Activated naive CD8-positive, alpha-beta T cell treated with anti-CD3 and anti-CD28 coated beads for 36 hours (primary cell): ENCODE measurements at regions not wholly inside any gene's neighbourhood (a gene's known extent, or its start where the extent isn't known, plus 50 kb on each side); places are given as distances from the start of the nearest gene placed in this dataset.

Experiments used
- DNase-seq: peaks from one replicate; pipeline ENCODE4 v3.0.0; 2021
- H3K27ac Mint-ChIP-seq: one replicate; pipeline ENCODE4 v1.8.0; 2022; ENCODE audit warnings: mild to moderate bottlenecking, moderate library complexity, mixed read lengths
- H3K27me3 Mint-ChIP-seq: one replicate; pipeline ENCODE4 v1.8.0; 2022; ENCODE audit warnings: mild to moderate bottlenecking, mixed read lengths
- H3K36me3 Mint-ChIP-seq: one replicate; pipeline ENCODE4 v1.8.0; 2021; ENCODE audit warnings: mild to moderate bottlenecking, mixed read lengths
- H3K4me1 Mint-ChIP-seq: one replicate; pipeline ENCODE4 v1.8.0; 2021; ENCODE audit warnings: mixed read lengths
- H3K4me3 Mint-ChIP-seq: one replicate; pipeline ENCODE4 v1.8.0; 2022; ENCODE audit warnings: mild to moderate bottlenecking, moderate library complexity, mixed read lengths
- H3K9me3 Mint-ChIP-seq: one replicate; pipeline ENCODE4 v1.8.0; 2022; ENCODE audit warnings: mixed read lengths

DNA sequence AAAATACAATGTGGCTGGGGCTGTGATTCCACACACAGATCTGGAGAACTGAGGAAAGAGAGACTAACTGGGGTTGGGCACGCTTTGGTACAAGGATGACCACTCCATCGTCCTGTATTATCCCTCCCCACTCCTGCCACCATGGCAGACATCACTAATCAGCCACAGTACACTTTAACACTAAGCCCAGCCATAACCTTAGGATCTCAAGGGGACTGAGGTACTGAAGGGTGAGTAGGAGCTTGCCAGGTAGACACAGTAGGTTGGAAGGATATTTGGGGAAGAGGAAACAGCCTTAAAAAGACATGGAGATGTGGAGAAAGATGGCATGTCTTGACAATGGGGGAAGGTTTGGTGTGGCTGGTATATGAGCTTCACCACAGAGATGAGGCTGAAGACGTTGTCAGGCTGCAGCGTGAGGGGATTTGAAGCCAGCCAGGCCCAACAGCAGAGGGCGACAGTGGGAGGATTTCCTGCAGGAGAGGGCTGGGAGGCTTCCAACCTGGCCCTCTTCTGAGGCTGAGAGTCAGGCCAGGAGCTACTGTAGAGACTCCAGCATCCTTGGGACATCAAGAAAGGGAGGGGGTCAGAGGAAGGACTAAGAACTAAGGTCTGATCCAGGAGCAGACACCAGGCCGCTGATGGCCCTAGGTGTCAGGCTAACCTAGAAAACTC is 58.6 kb upstream of the COL13A1 start:
- peak; percentile 20 for DNase-seq
- no peak overlapping the region for H3K4me3 Mint-ChIP-seq
- peaks cover 23% of the 10 kb centered on the region for H3K27me3 Mint-ChIP-seq
- peaks cover 4% of the 10 kb centered on the region for H3K4me1 Mint-ChIP-seq
- H3K9me3 Mint-ChIP-seq = no peaks in the 10 kb centered on the region
- no peak overlapping the region for H3K27ac Mint-ChIP-seq
- no peaks in the 10 kb centered on the region for H3K36me3 Mint-ChIP-seq

DNA sequence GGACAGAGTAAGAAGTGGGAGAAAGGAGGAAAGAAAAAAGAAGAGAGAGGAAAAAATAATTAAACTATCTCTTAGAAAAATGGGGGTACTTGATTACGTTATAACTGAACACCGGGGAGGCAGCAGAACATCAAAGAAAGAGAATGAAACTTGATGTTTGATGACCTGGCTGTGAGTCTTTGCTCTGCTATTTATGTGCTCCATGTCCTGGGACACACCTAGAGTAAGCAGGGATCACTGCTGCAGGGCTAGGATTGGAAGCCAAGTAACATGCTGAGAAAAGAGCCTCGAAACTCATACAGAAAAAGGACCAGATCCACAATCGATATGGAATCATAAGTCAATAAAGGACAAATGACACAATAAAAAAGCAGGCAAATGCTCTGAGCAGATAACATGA is 56.7 kb upstream of the COL13A1 start:
- no peak for DNase-seq
- no peak overlapping the region for H3K4me3 Mint-ChIP-seq
- no peaks in the 10 kb centered on the region for H3K9me3 Mint-ChIP-seq
- no peak overlapping the region for H3K27ac Mint-ChIP-seq
- H3K27me3 Mint-ChIP-seq = peaks cover 21% of the 10 kb centered on the region
- H3K4me1 Mint-ChIP-seq = peaks cover 4% of the 10 kb centered on the region
- no peaks in the 10 kb centered on the region for H3K36me3 Mint-ChIP-seq

DNA sequence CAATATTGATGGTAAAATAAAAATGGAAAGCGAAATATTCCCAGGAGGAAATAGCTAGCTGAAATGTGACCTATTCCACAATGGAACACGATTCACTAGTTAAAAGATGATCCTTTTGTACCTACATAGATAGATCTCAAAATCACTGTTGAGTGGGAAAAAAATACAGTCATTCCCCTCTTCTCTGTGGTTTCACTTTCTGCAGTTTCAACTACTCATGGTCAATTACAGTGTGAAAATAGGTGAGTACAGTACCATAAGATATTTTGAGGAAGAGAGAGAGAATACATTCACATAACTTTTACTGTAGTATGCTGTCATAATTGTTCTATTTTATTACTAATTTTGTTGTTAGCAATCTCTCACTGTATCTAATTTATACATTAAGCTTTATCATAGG is 56.0 kb upstream of the COL13A1 start:
- Mint-ChIP-seq H3K9me3 (no peaks in the 10 kb centered on the region), H3K4me3 (no peak overlapping the region), H3K27me3 (peaks cover 27% of the 10 kb centered on the region), H3K36me3 (no peaks in the 10 kb centered on the region), H3K4me1 (peaks cover 4% of the 10 kb centered on the region), H3K27ac (no peak overlapping the region)
- no peak for DNase-seq

DNA sequence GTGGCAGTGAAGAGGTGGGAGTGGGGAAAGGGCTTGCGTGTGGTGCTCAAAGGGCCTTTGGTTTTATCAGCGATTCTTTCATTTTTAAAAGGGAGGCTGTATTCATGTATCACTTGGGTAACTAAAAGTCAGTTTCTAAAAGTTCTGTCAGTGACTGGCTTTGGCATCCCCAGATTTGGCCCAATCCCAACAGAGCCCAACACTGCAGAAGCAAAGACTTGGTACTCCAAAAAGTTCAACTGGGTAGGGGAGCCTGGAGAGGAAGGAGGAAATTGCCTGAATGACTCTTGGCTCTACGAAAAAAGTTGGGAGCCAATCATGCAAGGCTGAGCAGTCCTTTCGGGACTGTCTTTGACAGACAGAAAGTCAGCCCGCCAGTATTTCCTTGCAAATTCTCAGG is 54.5 kb upstream of the COL13A1 start:
- Mint-ChIP-seq H3K4me3 (no peak overlapping the region), H3K9me3 (no peaks in the 10 kb centered on the region), H3K27me3 (peaks cover 32% of the 10 kb centered on the region), H3K27ac (no peak overlapping the region), H3K36me3 (no peaks in the 10 kb centered on the region), H3K4me1 (peaks cover 4% of the 10 kb centered on the region)
- DNase-seq = no peak

DNA sequence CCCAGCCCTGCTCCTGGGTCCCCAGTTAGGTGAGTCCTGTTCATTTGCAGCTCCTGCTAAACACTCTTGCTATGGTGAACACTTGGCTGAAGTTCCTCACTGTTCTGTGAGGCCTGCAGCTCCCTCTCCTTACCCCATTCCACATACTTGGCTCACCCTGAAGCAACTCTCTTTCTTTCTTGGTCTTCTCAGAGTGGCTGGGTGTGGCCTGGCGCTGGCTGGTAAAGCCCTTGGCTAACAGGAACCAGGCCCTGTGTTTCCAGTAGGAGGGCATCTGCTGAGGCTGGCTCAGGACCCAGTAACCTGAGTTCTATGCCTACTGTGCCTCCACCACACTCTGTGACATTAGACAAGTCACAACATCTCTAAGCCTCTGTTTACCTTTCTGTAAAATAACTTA is 53.1 kb upstream of the COL13A1 start:
- H3K27me3 Mint-ChIP-seq = peaks cover 30% of the 10 kb centered on the region
- no peak for DNase-seq
- no peaks in the 10 kb centered on the region for H3K36me3 Mint-ChIP-seq
- H3K4me3 Mint-ChIP-seq = no peak overlapping the region
- no peaks in the 10 kb centered on the region for H3K9me3 Mint-ChIP-seq
- H3K27ac Mint-ChIP-seq = no peak overlapping the region
- peaks cover 4% of the 10 kb centered on the region for H3K4me1 Mint-ChIP-seq

DNA sequence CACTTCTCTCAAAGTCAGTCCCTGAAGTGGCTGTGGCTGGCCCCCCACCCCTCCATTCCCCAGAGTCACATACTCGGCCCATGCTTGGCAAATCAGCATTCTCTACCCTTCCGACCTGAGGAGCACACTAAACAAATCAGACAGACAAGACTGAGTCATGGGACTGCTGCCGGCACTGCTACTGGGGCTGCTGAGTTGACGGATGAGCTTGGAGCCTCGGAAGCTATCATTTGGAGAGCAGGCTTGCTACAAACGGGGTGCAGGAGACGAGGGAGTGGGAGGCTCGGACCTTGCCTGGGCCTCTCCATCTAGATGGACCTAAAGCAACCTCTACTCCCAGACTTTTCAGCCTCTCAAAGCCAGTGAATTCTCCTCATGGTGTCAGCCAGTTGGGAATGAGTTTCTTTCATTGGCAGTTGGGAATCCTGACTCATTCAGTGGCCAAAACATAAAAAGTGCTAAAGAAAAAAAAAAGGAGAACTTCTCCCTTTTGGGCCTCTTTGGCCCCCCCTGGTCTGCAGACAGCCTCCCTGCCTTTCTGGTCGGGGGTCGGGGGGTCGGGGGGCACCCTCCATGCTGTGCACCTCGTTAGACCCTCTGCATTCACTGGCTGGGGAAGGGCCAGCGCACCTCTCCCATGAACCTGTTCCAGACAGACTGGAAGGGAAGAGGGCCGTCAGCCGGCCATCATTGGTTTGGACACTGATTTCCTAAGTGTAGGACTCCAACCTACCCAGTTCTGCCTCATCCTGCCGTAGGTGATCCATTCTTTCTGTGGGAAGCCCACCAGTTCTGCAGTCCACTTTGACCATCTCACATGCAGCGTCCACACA is 52.3 kb upstream of the COL13A1 start:
- peaks cover 4% of the 10 kb centered on the region for H3K4me1 Mint-ChIP-seq
- no peak overlapping the region for H3K27ac Mint-ChIP-seq
- no peaks in the 10 kb centered on the region for H3K9me3 Mint-ChIP-seq
- no peaks in the 10 kb centered on the region for H3K36me3 Mint-ChIP-seq
- H3K27me3 Mint-ChIP-seq = peaks cover 25% of the 10 kb centered on the region
- no peak for DNase-seq
- no peak overlapping the region for H3K4me3 Mint-ChIP-seq

DNA sequence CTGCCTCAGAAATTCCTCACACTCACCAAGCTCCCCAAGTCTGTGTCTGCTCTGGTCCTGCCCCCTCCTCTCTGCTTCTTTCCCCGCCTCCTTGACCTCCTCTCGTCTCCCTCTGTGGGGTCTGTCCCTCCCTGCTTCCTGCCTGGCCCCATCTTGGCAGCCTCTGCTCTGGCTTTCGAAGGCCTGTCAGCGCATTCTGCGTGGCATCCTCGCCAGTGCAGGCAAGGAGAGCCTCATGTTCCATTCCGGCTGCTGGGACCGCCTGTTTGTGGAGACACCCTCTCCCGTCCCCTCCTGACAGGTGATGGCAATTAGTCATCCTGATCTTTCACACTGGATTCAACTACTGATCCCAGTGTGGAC is 51.7 kb upstream of the COL13A1 start:
- DNase-seq = no peak
- Mint-ChIP-seq H3K4me1 (peaks cover 4% of the 10 kb centered on the region), H3K27ac (no peak overlapping the region), H3K4me3 (no peak overlapping the region), H3K36me3 (no peaks in the 10 kb centered on the region), H3K27me3 (peaks cover 21% of the 10 kb centered on the region), H3K9me3 (no peaks in the 10 kb centered on the region)

DNA sequence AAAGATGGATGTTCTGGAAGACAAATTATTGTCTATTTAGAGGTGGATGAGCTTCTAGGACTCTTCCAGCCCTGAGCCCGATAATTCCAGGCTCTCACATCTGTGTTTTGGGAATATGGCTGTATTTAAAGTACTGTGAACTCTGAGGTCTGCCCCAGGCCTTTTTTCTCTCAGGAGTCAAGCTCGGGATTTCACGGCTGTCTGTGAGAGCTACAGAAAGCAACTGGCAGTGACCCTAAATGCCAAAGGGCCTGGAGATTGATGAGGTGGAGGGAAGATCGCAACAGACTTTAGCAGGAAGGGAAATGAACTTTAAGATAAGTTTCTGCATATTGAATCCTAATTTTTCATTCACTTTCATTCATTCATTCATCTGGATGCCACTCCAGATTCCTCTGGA is 51.0 kb upstream of the COL13A1 start:
- Mint-ChIP-seq H3K27ac (no peak overlapping the region), H3K4me3 (no peak overlapping the region), H3K36me3 (no peaks in the 10 kb centered on the region), H3K4me1 (peaks cover 4% of the 10 kb centered on the region), H3K9me3 (no peaks in the 10 kb centered on the region), H3K27me3 (peaks cover 19% of the 10 kb centered on the region)
- DNase-seq = no peak

DNA sequence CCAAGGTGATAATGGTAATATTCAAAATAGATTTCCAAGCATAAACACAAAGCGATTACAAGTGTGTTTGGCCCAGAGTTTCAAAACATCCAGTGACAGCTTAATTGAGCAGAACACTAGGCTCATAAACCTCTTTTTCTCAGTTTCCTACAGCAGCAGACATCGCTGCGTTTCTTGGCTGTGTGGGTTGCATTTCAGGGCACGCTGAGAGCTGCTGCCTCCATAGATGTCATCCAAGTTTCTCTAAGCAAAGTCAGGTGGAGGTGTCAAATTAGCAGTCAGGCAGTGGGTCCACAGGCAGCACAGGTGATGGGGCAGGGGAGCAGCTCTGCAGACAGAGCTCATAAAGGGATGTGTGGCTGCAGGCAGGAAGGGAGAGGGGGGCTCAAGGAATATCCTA is 50.5 kb upstream of the COL13A1 start:
- H3K27ac Mint-ChIP-seq = no peak overlapping the region
- no peaks in the 10 kb centered on the region for H3K9me3 Mint-ChIP-seq
- no peak overlapping the region for H3K4me3 Mint-ChIP-seq
- peaks cover 17% of the 10 kb centered on the region for H3K27me3 Mint-ChIP-seq
- no peak for DNase-seq
- H3K36me3 Mint-ChIP-seq = no peaks in the 10 kb centered on the region
- H3K4me1 Mint-ChIP-seq = peaks cover 2% of the 10 kb centered on the region
